PC-9 (cell line): ENCODE measurements at regions not wholly inside any gene's neighbourhood (a gene's known extent, or its start where the extent isn't known, plus 50 kb on each side); places are given as distances from the start of the nearest gene placed in this dataset.

Source experiments
- CTCF ChIP-seq: fragments of 200-600 bp; sonication (generic); conservative IDR thresholded peaks from 2 replicates; pipeline ENCODE4 v1.6.1; 2017; ENCODE audit warnings: mixed run types, antibody characterized with exemption, mild to moderate bottlenecking, moderate library complexity
- EZH2 ChIP-seq: fragments of 200-600 bp; sonication (generic); IDR thresholded peaks from 2 replicates; pipeline ENCODE4 v1.8.0; 2017; ENCODE audit warnings: antibody characterized with exemption, low read depth

- TF ChIP-seq CTCF (no peak), EZH2 (no peak)
Measured at GRCh38 chr11:122271745-122272144, 155.7 kb upstream of the BLID start.
